Mesendoderm (in vitro differentiated cells): ENCODE measurements at regions not wholly inside any gene's neighbourhood (a gene's known extent, or its start where the extent isn't known, plus 50 kb on each side); places are given as distances from the start of the nearest gene placed in this dataset.

ENCODE experiments used
- DNase-seq: peaks from one replicate; pipeline ENCODE4 v3.0.0; 2013
- H2AK5ac ChIP-seq: 2 replicates; pipeline ENCODE4 v1.6.1; 2013; ENCODE audit warnings: low read length, inconsistent platforms
- H2BK120ac ChIP-seq: 2 replicates; pipeline ENCODE4 v1.6.1; 2013; ENCODE audit warnings: low read depth, mild to moderate bottlenecking, low read length, moderate library complexity, mixed read lengths
- H2BK15ac ChIP-seq: replicated peaks from 2 replicates; pipeline ENCODE4 v1.6.1; 2013; ENCODE audit warnings: low read depth, mild to moderate bottlenecking, moderate library complexity
- H2BK5ac ChIP-seq: 2 replicates; pipeline ENCODE4 v1.6.1; 2013; ENCODE audit warnings: low read length, inconsistent platforms
- H3K18ac ChIP-seq: 2 replicates; pipeline ENCODE4 v1.6.1; 2013; ENCODE audit warnings: mild to moderate bottlenecking, low read length, mixed read lengths
- H3K23ac ChIP-seq: one replicate; pipeline ENCODE4 v1.6.1; 2013; ENCODE audit warnings: low read length
- H3K27ac ChIP-seq: 2 replicates; pipeline ENCODE4 v1.5.1; 2013; ENCODE audit warnings: low read depth, mild to moderate bottlenecking, inconsistent platforms, low read length, moderate library complexity
- H3K27me3 ChIP-seq: 2 replicates; pipeline ENCODE4 v1.6.1; 2013; ENCODE audit warnings: low read length, control low read depth, mild to moderate bottlenecking, inconsistent platforms; ENCODE audit not compliant: insufficient read depth, poor library complexity
- H3K36me3 ChIP-seq: 2 replicates; pipeline ENCODE4 v1.6.1; 2013; ENCODE audit warnings: low read length, inconsistent platforms; ENCODE audit not compliant: control insufficient read depth, insufficient read depth
- H3K4ac ChIP-seq: one replicate; pipeline ENCODE4 v1.6.1; 2013; ENCODE audit warnings: low read depth, mild to moderate bottlenecking, low read length, moderate library complexity
- H3K4me1 ChIP-seq: 2 replicates; pipeline ENCODE4 v1.6.1; 2013; ENCODE audit warnings: low read depth, low read length, inconsistent platforms; ENCODE audit not compliant: control insufficient read depth
- H3K4me2 ChIP-seq: 2 replicates; pipeline ENCODE4 v1.6.1; 2013; ENCODE audit warnings: low read length
- H3K4me3 ChIP-seq: 2 replicates; pipeline ENCODE4 v1.5.1; 2013; ENCODE audit warnings: mild to moderate bottlenecking, low read length
- H3K56ac ChIP-seq: one replicate; pipeline ENCODE4 v1.6.1; 2013; ENCODE audit warnings: low read length
- H3K79me1 ChIP-seq: 2 replicates; pipeline ENCODE4 v1.6.1; 2013; ENCODE audit warnings: low read length, inconsistent platforms
- H3K79me2 ChIP-seq: 2 replicates; pipeline ENCODE4 v1.6.1; 2013; ENCODE audit warnings: mild to moderate bottlenecking, low read length; ENCODE audit not compliant: control insufficient read depth, insufficient read depth
- H3K9ac ChIP-seq: 2 replicates; pipeline ENCODE4 v1.6.1; 2013; ENCODE audit warnings: low read length, inconsistent platforms
- H4K5ac ChIP-seq: one replicate; pipeline ENCODE4 v1.6.1; 2013; ENCODE audit warnings: low read length
- H4K8ac ChIP-seq: one replicate; pipeline ENCODE4 v1.6.1; 2013; ENCODE audit warnings: low read depth, mild to moderate bottlenecking, control low read depth, low read length, moderate library complexity
- WGBS: extraction: QIAGEN DNeasy Blood & Tissue Kit; methylation state at CpG from one replicate; pipeline ENCODE4 v1.1.7; 2013; ENCODE audit warnings: low lambda C conversion rate, missing lambda C conversion rate; ENCODE audit not compliant: insufficient coverage; ENCODE audit errors: extremely low coverage; 5-methylcytosine and 5-hydroxymethylcytosine counted together

DNA sequence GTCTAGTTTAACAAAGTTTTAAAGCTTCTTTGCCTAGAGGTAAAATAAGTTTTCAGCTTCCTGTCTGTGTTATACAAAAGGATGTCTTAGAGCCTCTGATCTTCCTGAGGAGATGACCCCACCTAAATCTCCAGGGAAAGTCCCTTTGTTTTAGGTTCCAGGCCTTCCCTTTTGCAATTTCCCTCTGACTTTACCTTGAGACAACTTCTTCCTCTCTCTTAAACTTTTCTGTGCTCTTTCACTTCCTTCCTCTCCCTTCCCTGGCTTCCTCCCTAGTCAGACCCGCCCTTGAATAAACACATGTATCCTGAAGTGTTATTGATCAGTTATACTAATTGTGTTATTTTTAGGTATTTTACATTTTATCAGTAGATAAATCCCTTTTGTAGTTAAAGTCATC lies 134.8 kb downstream of the DYRK2 start:
- no peaks in the 10 kb centered on the region for H3K79me1 ChIP-seq
- DNase-seq: no peak
- no peak overlapping the region for H3K4me2 ChIP-seq
- no peak overlapping the region for H2AK5ac ChIP-seq
- no peak overlapping the region for H3K4me3 ChIP-seq
- no peak overlapping the region for H4K8ac ChIP-seq
- H3K9ac ChIP-seq: no peak overlapping the region
- no peak overlapping the region for H2BK15ac ChIP-seq
- no peak overlapping the region for H3K18ac ChIP-seq
- no peak overlapping the region for H3K4ac ChIP-seq
- H3K23ac ChIP-seq: no peak overlapping the region
- no peak overlapping the region for H4K5ac ChIP-seq
- no peak overlapping the region for H2BK120ac ChIP-seq
- H3K56ac ChIP-seq: no peak overlapping the region
- H3K27me3 ChIP-seq: no peaks in the 10 kb centered on the region
- H3K27ac ChIP-seq: no peak overlapping the region
- no peak overlapping the region for H2BK5ac ChIP-seq
- no peaks in the 10 kb centered on the region for H3K36me3 ChIP-seq
- H3K79me2 ChIP-seq: no peaks in the 10 kb centered on the region
- no peaks in the 10 kb centered on the region for H3K4me1 ChIP-seq
- no CpG with 5 or more reads among the region's 1 CpG for WGBS

DNA sequence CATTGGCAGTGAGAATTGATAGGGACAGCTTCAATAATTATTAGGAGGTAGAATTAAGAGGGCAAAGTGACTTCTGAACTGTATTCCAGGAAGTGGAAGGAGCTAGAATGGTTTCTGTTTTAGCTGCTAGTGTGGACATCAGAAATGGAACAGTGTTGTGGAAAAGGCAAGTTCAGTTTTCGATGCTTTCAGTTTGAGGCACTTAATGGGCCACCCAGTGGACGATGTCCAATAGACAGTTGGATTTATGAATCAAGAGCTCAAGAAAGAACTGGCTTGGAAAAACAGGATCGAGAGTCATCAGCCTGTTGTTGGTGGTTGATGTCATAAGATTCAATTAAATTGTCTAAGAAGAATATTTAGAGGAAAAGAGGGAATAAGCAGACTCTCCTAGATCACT lies 136.3 kb downstream of the DYRK2 start:
- H3K4me3 ChIP-seq: no peak overlapping the region
- no peaks in the 10 kb centered on the region for H3K79me2 ChIP-seq
- no peak overlapping the region for H2AK5ac ChIP-seq
- WGBS: no CpG with 5 or more reads among the region's 3 CpGs
- H3K4me2 ChIP-seq: no peak overlapping the region
- H2BK5ac ChIP-seq: no peak overlapping the region
- H3K27ac ChIP-seq: no peak overlapping the region
- no peaks in the 10 kb centered on the region for H3K27me3 ChIP-seq
- no peak overlapping the region for H4K8ac ChIP-seq
- no peaks in the 10 kb centered on the region for H3K79me1 ChIP-seq
- H3K18ac ChIP-seq: no peak overlapping the region
- H3K23ac ChIP-seq: no peak overlapping the region
- no peak overlapping the region for H3K56ac ChIP-seq
- H3K4ac ChIP-seq: no peak overlapping the region
- no peak for DNase-seq
- no peaks in the 10 kb centered on the region for H3K36me3 ChIP-seq
- H3K4me1 ChIP-seq: peaks cover 2% of the 10 kb centered on the region
- H2BK120ac ChIP-seq: no peak overlapping the region
- no peak overlapping the region for H2BK15ac ChIP-seq
- H3K9ac ChIP-seq: no peak overlapping the region
- H4K5ac ChIP-seq: no peak overlapping the region

DNA sequence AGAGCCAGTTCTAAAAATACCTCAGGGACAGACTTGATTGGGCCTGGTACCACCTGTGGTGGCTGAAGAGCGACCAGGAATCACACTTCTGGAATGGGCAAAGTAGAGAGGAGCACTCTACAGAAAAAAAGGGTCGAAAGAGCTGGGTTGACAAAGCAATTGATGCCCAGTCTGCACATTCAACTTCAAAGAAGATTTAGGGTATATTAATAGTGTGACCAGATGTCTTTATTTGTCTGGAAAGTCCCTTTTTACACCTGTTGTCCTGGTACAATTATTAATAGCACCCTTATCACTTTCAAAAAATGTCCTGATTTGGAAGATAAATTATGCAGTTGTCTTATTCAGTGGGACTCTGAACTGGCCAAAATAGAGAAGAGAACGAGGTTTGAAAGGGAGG lies 137.5 kb downstream of the DYRK2 start:
- H2AK5ac ChIP-seq: no peak overlapping the region
- no peak overlapping the region for H3K56ac ChIP-seq
- no peak overlapping the region for H3K23ac ChIP-seq
- no peak overlapping the region for H2BK5ac ChIP-seq
- peaks cover 2% of the 10 kb centered on the region for H3K4me1 ChIP-seq
- H3K18ac ChIP-seq: no peak overlapping the region
- no peak overlapping the region for H3K27ac ChIP-seq
- no peaks in the 10 kb centered on the region for H3K36me3 ChIP-seq
- H3K9ac ChIP-seq: no peak overlapping the region
- no CpG with 5 or more reads among the region's 3 CpGs for WGBS
- H3K4ac ChIP-seq: no peak overlapping the region
- no peak overlapping the region for H3K4me2 ChIP-seq
- DNase-seq: no peak
- H3K4me3 ChIP-seq: no peak overlapping the region
- H2BK15ac ChIP-seq: no peak overlapping the region
- H3K79me1 ChIP-seq: no peaks in the 10 kb centered on the region
- H4K8ac ChIP-seq: no peak overlapping the region
- H2BK120ac ChIP-seq: no peak overlapping the region
- no peaks in the 10 kb centered on the region for H3K79me2 ChIP-seq
- H4K5ac ChIP-seq: no peak overlapping the region
- no peaks in the 10 kb centered on the region for H3K27me3 ChIP-seq

DNA sequence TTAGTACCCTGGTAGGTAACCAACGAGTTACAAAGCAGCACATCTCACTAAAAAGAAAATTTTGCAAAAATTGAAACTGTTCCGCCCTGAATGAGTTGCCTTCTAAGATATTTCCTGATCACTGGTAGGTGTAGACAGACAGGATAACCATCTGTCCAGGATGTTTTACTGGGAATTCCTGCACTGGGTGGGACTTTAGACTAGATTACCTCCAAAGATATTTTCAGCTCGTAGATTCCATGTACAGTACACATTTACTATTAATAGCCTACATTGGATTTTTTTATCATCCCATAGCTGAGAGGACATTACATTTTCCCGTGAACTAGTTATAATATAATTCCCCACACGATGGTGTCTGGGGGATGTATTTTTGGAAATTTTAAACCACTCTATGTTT lies 139.6 kb downstream of the DYRK2 start:
- Histone ChIP-seq H3K4me3 (no peak overlapping the region), H3K27me3 (no peaks in the 10 kb centered on the region), H3K23ac (no peak overlapping the region), H2BK5ac (no peak overlapping the region), H3K27ac (no peak overlapping the region), H2BK120ac (no peak overlapping the region), H3K4ac (no peak overlapping the region), H4K8ac (no peak overlapping the region), H2AK5ac (no peak overlapping the region), H2BK15ac (no peak overlapping the region), H3K18ac (no peak overlapping the region), H3K9ac (no peak overlapping the region), H3K79me2 (no peaks in the 10 kb centered on the region), H3K56ac (no peak overlapping the region), H3K4me2 (no peak overlapping the region), H3K79me1 (no peaks in the 10 kb centered on the region), H3K36me3 (no peaks in the 10 kb centered on the region), H3K4me1 (peaks cover 2% of the 10 kb centered on the region), H4K5ac (no peak overlapping the region)
- no CpG with 5 or more reads among the region's 5 CpGs for WGBS
- no peak for DNase-seq

DNA sequence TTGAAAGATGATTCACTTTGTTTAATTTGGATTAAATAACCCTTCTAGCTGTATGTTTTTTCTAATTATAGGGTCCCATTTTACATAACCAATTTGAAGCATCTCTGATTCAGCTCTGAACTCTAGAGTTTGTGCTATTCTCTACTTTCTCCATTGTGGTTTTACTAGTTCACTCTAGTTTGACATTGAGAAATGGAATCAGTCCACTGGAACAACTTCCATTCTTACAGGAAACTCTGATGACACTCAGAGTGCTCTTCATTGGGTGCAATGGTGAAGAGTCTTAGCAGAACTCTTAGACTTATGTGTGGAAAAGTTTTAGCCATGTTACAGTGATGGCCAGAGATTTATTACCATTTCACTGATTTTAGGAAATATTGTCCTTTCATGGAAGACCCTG lies 140.7 kb downstream of the DYRK2 start:
- Histone ChIP-seq H4K8ac (no peak overlapping the region), H3K18ac (no peak overlapping the region), H3K27me3 (no peaks in the 10 kb centered on the region), H2AK5ac (no peak overlapping the region), H3K36me3 (no peaks in the 10 kb centered on the region), H3K79me1 (no peaks in the 10 kb centered on the region), H2BK120ac (no peak overlapping the region), H3K4me3 (no peak overlapping the region), H3K9ac (no peak overlapping the region), H3K23ac (no peak overlapping the region), H3K4ac (no peak overlapping the region), H3K4me2 (no peak overlapping the region), H3K27ac (no peak overlapping the region), H3K56ac (no peak overlapping the region), H2BK15ac (no peak overlapping the region), H4K5ac (no peak overlapping the region), H3K4me1 (peaks cover 2% of the 10 kb centered on the region), H2BK5ac (no peak overlapping the region), H3K79me2 (no peaks in the 10 kb centered on the region)
- no peak for DNase-seq

DNA sequence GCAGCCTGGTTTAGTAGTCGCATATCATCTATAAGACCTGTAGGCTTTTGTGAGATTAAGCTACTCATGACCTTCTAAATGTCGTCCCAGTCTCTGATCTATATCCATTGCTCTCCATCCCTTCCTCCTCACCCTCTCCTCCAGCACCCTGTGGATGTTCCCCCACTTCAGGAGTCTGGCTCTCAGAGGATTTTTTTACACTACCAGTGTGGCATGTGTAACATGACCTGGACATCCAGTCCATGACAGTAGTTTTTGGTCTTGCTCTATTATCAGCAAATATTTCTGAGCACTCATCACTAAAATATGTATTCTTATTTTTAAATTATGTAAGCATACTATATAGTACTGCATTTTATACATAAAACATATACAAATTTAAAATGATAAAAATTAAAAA lies 142.1 kb downstream of the DYRK2 start:
- H3K9ac ChIP-seq: no peak overlapping the region
- no peak overlapping the region for H4K5ac ChIP-seq
- H3K4me3 ChIP-seq: no peak overlapping the region
- H3K4ac ChIP-seq: no peak overlapping the region
- WGBS: no CpG with 5 or more reads among the region's 2 CpGs
- peaks cover 2% of the 10 kb centered on the region for H3K4me1 ChIP-seq
- H2BK5ac ChIP-seq: no peak overlapping the region
- H3K18ac ChIP-seq: no peak overlapping the region
- H3K4me2 ChIP-seq: no peak overlapping the region
- H3K56ac ChIP-seq: no peak overlapping the region
- H3K27ac ChIP-seq: no peak overlapping the region
- no peaks in the 10 kb centered on the region for H3K79me1 ChIP-seq
- no peaks in the 10 kb centered on the region for H3K79me2 ChIP-seq
- no peak overlapping the region for H2BK120ac ChIP-seq
- H3K23ac ChIP-seq: no peak overlapping the region
- no peak overlapping the region for H4K8ac ChIP-seq
- DNase-seq: no peak
- H3K36me3 ChIP-seq: no peaks in the 10 kb centered on the region
- H2BK15ac ChIP-seq: no peak overlapping the region
- H2AK5ac ChIP-seq: no peak overlapping the region
- no peaks in the 10 kb centered on the region for H3K27me3 ChIP-seq
